ENCODE measurements at regions not wholly inside any gene's neighbourhood (a gene's known extent, or its start where the extent isn't known, plus 50 kb on each side); places are given as distances from the start of the nearest gene placed in this dataset.
"Not testable (repeated sequence)": the region's sequence is repeated elsewhere in the genome, so short reads cannot be mapped to it uniquely, and the experiment has no call there.

GRCh38 chr4:141346144-141346543 lies 125.4 kb downstream of the ZNF330 start:
- peak; percentile 55 for DNase-seq (ENCODE audit: low read depth)

DNA sequence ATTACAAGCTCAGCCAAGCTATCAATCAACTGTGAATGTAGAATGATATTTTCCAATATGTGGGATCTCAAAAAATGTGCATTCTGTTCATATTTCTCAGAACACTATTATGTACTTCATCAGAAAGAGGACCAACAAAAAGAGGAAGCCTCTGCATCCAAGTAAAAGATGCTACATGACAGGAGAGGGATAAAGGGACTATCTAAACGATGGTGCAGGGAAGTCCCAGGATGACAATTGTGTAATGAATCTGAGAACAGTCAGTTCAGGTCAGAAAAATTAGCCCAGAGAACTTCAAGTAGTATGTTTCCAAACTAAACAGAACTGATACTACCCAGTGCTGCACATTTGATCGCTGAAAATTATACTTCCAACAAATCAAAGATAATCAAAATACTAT lies 127.0 kb downstream of the ZNF330 start:
- no peak for DNase-seq (ENCODE audit: low read depth)

DNA sequence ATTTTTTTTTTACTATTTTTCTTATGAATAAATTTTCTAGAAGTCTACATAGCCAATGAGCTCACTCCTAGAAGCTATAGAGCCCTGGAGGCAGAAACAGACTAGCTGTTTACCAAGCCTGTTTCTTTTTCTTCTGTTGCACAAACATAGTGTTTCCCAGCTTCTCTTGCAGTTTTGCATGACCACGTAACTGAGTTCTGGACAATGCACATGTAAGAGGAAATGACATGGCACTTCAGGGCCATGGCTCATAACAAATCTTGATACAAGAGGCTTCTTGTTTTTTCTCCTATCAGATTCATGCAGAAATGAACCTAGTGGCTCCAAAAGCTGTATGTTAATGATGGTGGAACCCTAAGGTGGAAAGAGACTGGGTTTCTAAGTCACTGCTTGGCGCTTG lies 127.4 kb downstream of the ZNF330 start:
- no peak for DNase-seq (ENCODE audit: low read depth)

- no peak for DNase-seq (ENCODE audit: low read depth)
Observed at GRCh38 chr4:141348573-141348972, 127.9 kb downstream of the ZNF330 start.

GRCh38 chr4:141349236-141349635 lies 128.5 kb downstream of the ZNF330 start:
- DNase-seq (ENCODE audit: low read depth) = no peak

DNA sequence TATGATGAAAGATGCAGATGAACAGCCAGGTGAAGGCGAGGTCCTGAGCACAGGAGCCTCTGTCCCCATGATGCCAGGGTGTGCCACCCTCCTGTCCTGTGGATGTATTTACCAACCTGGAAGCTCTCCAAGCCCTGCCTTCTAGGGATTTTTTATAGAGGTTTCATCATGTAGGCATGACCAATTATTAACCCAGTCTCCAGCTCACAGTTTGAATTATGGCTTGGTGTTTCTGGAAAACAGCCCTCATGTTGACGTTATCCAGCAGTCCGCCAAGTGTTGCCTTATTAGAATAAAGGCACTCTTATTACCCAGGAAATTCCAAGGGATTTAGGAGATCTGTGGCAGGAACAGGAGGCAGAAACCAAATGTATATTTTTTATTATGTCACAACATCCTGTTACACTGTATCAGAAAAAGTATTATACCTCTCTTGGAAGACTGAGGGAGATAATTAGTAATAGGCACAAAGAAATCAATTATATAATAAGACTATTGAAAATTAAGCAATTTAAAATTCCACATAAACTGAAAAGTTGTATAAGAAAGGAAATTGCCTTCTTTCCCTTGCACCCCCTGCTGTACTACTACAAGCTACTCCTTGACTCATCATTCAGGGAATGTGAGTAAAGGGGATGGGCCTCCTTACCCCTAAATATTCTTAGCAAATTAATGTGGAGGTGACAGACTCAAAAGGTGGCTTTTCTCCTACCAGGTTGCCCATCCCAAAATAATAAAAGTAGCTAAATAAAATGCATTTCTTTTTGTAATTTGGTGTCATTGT lies 129.6 kb downstream of the ZNF330 start:
- DNase-seq (ENCODE audit: low read depth) = peak; percentile 83

DNA sequence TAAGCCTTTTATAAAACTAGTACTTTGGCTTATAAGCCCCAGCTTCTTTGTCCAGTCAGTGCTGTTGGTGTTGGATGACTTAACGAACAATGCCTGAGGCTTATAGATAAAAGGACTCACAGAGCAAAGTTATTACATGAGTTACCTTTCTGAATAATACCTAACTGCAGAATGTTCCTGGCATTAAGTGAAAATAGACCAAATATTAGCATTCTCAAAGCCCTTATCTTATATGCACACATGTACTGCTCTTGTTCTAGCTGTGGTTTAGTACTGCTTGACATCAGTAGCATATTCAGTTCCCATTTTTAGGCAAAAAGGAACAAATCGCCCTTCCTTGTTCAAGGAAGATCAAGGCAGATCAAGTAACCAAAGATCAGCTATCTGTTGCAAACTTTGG lies 131.6 kb downstream of the ZNF330 start:
- no peak for DNase-seq (ENCODE audit: low read depth)

GRCh38 chr4:141352909-141353525 lies 132.3 kb downstream of the ZNF330 start:
- DNase-seq (ENCODE audit: low read depth) = peak; percentile 32

- DNase-seq (ENCODE audit: low read depth) = no peak
Observed at GRCh38 chr4:141356321-141356962, 135.7 kb downstream of the ZNF330 start.

GRCh38 chr4:141356963-141357335 lies 136.3 kb downstream of the ZNF330 start:
- DNase-seq (ENCODE audit: low read depth) = no peak

DNA sequence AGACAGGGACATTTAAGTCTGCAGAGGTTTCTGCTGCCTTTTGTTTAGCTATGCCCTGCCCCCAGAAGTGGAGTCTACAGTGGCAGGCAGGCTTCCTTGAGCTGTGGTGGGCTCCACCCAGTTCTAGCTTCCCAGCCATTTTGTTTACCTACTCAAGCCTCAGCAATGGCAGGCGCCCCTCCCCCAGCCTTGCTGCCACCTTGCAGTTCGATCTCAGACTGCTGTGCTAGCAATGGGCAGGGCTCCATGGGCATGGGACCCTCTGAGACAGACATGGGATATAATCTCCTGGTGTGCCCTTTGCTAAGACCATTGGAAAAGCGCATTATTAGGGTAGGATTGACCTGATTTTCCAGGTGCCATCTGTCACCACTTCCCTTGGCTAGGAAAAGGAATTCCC lies 147.5 kb downstream of the ZNF330 start:
- DNase-seq (ENCODE audit: low read depth) = not testable (repeated sequence)

GRCh38 chr4:141371206-141371605 lies 150.5 kb downstream of the ZNF330 start:
- no peak for DNase-seq (ENCODE audit: low read depth)

DNA sequence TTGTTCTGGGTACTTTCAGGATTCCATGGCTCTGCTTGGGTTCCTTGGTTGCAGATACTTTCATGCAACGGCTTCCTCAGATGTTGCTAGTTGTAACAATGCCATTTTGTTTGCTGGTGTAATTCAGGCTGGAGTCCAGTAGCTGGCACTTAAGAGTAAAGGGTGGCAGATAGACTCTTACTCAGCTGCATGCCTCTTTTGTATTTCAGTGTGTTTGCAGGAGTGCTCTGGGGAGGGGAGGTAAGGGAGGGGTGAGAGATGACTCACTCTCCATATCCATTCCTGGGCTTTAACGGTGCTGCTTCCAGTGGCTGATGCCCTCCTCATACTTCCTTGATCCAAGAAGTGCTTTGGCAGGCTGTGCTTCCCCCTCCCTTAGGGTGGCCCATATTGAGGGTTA lies 155.2 kb downstream of the ZNF330 start:
- DNase-seq (ENCODE audit: low read depth) = peak; percentile 71

DNA sequence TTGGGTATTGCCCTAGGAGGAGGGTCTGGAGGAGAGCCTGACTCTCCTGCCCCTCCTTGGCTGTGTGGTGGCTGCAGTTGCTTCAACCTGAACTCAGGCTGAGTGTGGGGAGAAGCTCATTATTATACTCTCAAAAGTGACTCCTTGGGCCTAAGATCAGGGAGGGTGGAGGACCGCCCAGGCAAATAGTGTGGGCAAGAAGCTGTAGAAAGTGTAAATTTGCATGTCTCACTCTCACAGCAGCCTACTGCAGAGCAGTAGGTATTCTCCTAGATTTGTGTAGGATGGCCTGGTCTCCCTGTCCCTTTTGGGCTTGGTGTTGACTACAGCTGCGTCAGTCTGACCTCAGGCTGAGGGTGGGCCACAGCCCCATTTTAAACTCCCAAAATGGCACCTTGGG lies 156.1 kb downstream of the ZNF330 start:
- DNase-seq (ENCODE audit: low read depth) = no peak

- DNase-seq (ENCODE audit: low read depth) = no peak
Observed at GRCh38 chr4:141387299-141387698, 166.6 kb downstream of the ZNF330 start.

DNA sequence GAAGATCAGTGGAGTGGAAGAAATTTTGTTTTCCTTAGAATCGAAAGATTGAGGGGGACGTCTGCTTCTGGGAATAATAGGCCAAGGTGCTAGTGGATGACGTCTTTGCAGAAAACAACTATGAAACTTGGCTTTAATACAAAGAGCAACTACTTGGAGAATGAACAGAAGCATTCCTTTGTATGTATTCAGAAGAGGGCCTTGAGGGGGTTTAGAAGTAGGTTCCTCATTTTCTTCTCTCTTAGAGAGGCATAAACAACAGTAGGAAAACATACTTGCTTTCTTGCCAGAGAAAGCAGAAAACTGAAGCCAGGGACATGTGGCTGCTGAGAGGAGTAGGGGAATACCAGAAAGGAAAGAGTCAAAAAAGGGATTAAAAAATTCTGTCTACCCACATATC lies 167.8 kb downstream of the ZNF330 start:
- DNase-seq (ENCODE audit: low read depth) = peak; percentile 57

GRCh38 chr4:141389649-141390048 lies 169.0 kb downstream of the ZNF330 start:
- DNase-seq (ENCODE audit: low read depth) = no peak

- no peak for DNase-seq (ENCODE audit: low read depth)
Observed at GRCh38 chr4:141390571-141390970, 169.9 kb downstream of the ZNF330 start.

GRCh38 chr4:141391293-141391692 lies 170.6 kb downstream of the ZNF330 start:
- DNase-seq (ENCODE audit: low read depth) = no peak

DNA sequence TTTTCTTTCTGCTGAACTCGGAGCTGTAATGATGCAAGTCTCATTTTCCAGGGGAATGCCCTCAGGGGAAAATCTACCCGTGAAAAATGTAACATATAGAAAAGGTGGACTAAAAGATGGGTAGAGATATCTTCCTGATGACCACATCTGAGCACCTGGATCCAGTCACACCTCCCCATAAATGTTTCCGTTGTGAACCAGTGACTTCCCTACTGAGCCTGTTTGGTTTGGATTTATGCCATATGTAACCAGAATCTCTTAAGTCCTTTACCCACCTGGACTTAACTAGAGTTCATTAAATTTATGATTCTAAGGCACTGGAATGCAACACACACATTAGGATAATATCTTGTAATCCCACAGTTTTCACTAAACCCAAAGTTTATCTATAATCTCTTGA lies 171.1 kb downstream of the ZNF330 start:
- DNase-seq (ENCODE audit: low read depth) = no peak

GRCh38 chr4:141395246-141395830 lies 174.6 kb downstream of the ZNF330 start:
- DNase-seq (ENCODE audit: low read depth) = no peak

- DNase-seq (ENCODE audit: low read depth) = no peak
Observed at GRCh38 chr4:141395919-141396318, 175.2 kb downstream of the ZNF330 start.

- DNase-seq (ENCODE audit: low read depth) = no peak
Observed at GRCh38 chr4:141402712-141403111, 182.0 kb downstream of the ZNF330 start.
